ENCODE measurements at regions not wholly inside any gene's neighbourhood (a gene's known extent, or its start where the extent isn't known, plus 50 kb on each side); places are given as distances from the start of the nearest gene placed in this dataset.

GRCh38 chrX:25667681-25668080 lies 470.5 kb upstream of the MAGEB18 start:
- H3K27ac Mint-ChIP-seq: no peak overlapping the region
- no peaks in the 10 kb centered on the region for H3K9me3 Mint-ChIP-seq
- DNase-seq (ENCODE audit: extremely low spot score, unreplicated experiment): no peak
- H3K27me3 Mint-ChIP-seq: no peaks in the 10 kb centered on the region
- no peaks in the 10 kb centered on the region for H3K36me3 Mint-ChIP-seq
- no peak for TF ChIP-seq CTCF (conservative IDR thresholded peaks at IDR 0.05)
- no peak overlapping the region for H3K4me3 Mint-ChIP-seq
- no peaks in the 10 kb centered on the region for H3K4me1 Mint-ChIP-seq (ENCODE audit: unreplicated experiment)

- Mint-ChIP-seq H3K27ac (no peak overlapping the region), H3K36me3 (no peaks in the 10 kb centered on the region), H3K27me3 (no peaks in the 10 kb centered on the region), H3K9me3 (no peaks in the 10 kb centered on the region), H3K4me1 (ENCODE audit: unreplicated experiment) (no peaks in the 10 kb centered on the region), H3K4me3 (no peak overlapping the region)
- DNase-seq (ENCODE audit: extremely low spot score, unreplicated experiment): no peak
- no peak for TF ChIP-seq CTCF (conservative IDR thresholded peaks at IDR 0.05)
These were observed 463.4 kb upstream of the MAGEB18 start for GRCh38 chrX:25674776-25675175.

- H3K4me1 Mint-ChIP-seq (ENCODE audit: unreplicated experiment): no peaks in the 10 kb centered on the region
- no peak for DNase-seq (ENCODE audit: extremely low spot score, unreplicated experiment)
- no peak for TF ChIP-seq CTCF (conservative IDR thresholded peaks at IDR 0.05)
- no peaks in the 10 kb centered on the region for H3K27me3 Mint-ChIP-seq
- peaks cover 9% of the 10 kb centered on the region for H3K9me3 Mint-ChIP-seq
- no peak overlapping the region for H3K4me3 Mint-ChIP-seq
- no peak overlapping the region for H3K27ac Mint-ChIP-seq
- no peaks in the 10 kb centered on the region for H3K36me3 Mint-ChIP-seq
These were observed 436.3 kb upstream of the MAGEB18 start for GRCh38 chrX:25701876-25702275.

- Mint-ChIP-seq H3K27me3 (peaks cover 3% of the 10 kb centered on the region), H3K36me3 (no peaks in the 10 kb centered on the region), H3K4me1 (ENCODE audit: unreplicated experiment) (peaks cover 4% of the 10 kb centered on the region), H3K9me3 (no peaks in the 10 kb centered on the region), H3K4me3 (no peak overlapping the region), H3K27ac (no peak overlapping the region)
- TF ChIP-seq CTCF (conservative IDR thresholded peaks at IDR 0.05): no peak
- DNase-seq (ENCODE audit: extremely low spot score, unreplicated experiment): no peak
These were observed 421.0 kb upstream of the MAGEB18 start for GRCh38 chrX:25717122-25717521.

- peak; percentile 69 for TF ChIP-seq CTCF (conservative IDR thresholded peaks at IDR 0.05)
- no peak for DNase-seq (ENCODE audit: extremely low spot score, unreplicated experiment)
- H3K4me3 Mint-ChIP-seq: no peak overlapping the region
- H3K4me1 Mint-ChIP-seq (ENCODE audit: unreplicated experiment): peaks cover 4% of the 10 kb centered on the region
- peaks cover 1% of the 10 kb centered on the region for H3K9me3 Mint-ChIP-seq
- H3K36me3 Mint-ChIP-seq: no peaks in the 10 kb centered on the region
- H3K27ac Mint-ChIP-seq: no peak overlapping the region
- peaks cover 3% of the 10 kb centered on the region for H3K27me3 Mint-ChIP-seq
These were observed 416.6 kb upstream of the MAGEB18 start for GRCh38 chrX:25721564-25721963.

GRCh38 chrX:25726539-25726938 lies 411.6 kb upstream of the MAGEB18 start:
- DNase-seq (ENCODE audit: extremely low spot score, unreplicated experiment): no peak
- Mint-ChIP-seq H3K27me3 (no peaks in the 10 kb centered on the region), H3K36me3 (no peaks in the 10 kb centered on the region), H3K4me3 (no peak overlapping the region), H3K9me3 (peaks cover 6% of the 10 kb centered on the region), H3K4me1 (ENCODE audit: unreplicated experiment) (peaks cover under 1% of the 10 kb centered on the region), H3K27ac (no peak overlapping the region)
- no peak for TF ChIP-seq CTCF (conservative IDR thresholded peaks at IDR 0.05)
